WERI-Rb-1 (cell line): ENCODE measurements at regions not wholly inside any gene's neighbourhood (a gene's known extent, or its start where the extent isn't known, plus 50 kb on each side); places are given as distances from the start of the nearest gene placed in this dataset.

ENCODE experiments used
- DNase-seq: peaks from one replicate; pipeline ENCODE4 v3.0.0-alpha.2; 2020
- H3K27ac ChIP-seq: fragments of 250-450 bp; sonication (Bioruptor Pico); 2 replicates; pipeline ENCODE4 v1.5.1; 2020; ENCODE audit warnings: mild to moderate bottlenecking, moderate library complexity
- H3K27me3 ChIP-seq: fragments of 250-450 bp; sonication (Bioruptor Pico); 2 replicates; pipeline ENCODE4 v1.5.1; 2021; ENCODE audit warnings: mild to moderate bottlenecking, low read depth, moderate library complexity; ENCODE audit not compliant: insufficient read depth, severe bottlenecking
- H3K36me3 ChIP-seq: fragments of 250-450 bp; sonication (Bioruptor Pico); 2 replicates; pipeline ENCODE4 v1.5.1; 2020; ENCODE audit warnings: mild to moderate bottlenecking, moderate library complexity
- H3K4me3 ChIP-seq: 2 replicates; pipeline ENCODE4 v1.5.1; 2011; ENCODE audit warnings: low read depth, mild to moderate bottlenecking, control low read depth, low read length
- H3K9me3 ChIP-seq: fragments of 250-450 bp; sonication (Bioruptor Pico); 2 replicates; pipeline ENCODE4 v1.5.1; 2021; ENCODE audit warnings: mild to moderate bottlenecking, moderate library complexity; ENCODE audit not compliant: severe bottlenecking
- CTCF ChIP-seq: IDR thresholded peaks from 2 replicates; pipeline ENCODE4 v1.5.1; 2011; ENCODE audit warnings: low read depth, mild to moderate bottlenecking, control low read depth, inconsistent platforms, low read length

- Histone ChIP-seq H3K4me3 (no peak overlapping the region), H3K27me3 (no peaks in the 10 kb centered on the region), H3K27ac (no peak overlapping the region), H3K36me3 (no peaks in the 10 kb centered on the region), H3K9me3 (no peaks in the 10 kb centered on the region)
- DNase-seq = no peak
- TF ChIP-seq CTCF = no peak
Observed at GRCh38 chr3:135564696-135565095, 400.8 kb upstream of the PPP2R3A start.

GRCh38 chr3:135565546-135565945 lies 400.0 kb upstream of the PPP2R3A start:
- no peak for DNase-seq
- H3K36me3 ChIP-seq = no peaks in the 10 kb centered on the region
- TF ChIP-seq CTCF = no peak
- no peaks in the 10 kb centered on the region for H3K9me3 ChIP-seq
- H3K27me3 ChIP-seq = no peaks in the 10 kb centered on the region
- H3K27ac ChIP-seq = no peak overlapping the region
- H3K4me3 ChIP-seq = no peak overlapping the region

- H3K27ac ChIP-seq = no peak overlapping the region
- no peak for TF ChIP-seq CTCF
- H3K27me3 ChIP-seq = no peaks in the 10 kb centered on the region
- no peak overlapping the region for H3K4me3 ChIP-seq
- H3K9me3 ChIP-seq = no peaks in the 10 kb centered on the region
- no peaks in the 10 kb centered on the region for H3K36me3 ChIP-seq
- DNase-seq = no peak
Observed at GRCh38 chr3:135567223-135567622, 398.3 kb upstream of the PPP2R3A start.

GRCh38 chr3:135576751-135577150 lies 388.8 kb upstream of the PPP2R3A start:
- DNase-seq = no peak
- Histone ChIP-seq H3K36me3 (no peaks in the 10 kb centered on the region), H3K27ac (no peak overlapping the region), H3K9me3 (no peaks in the 10 kb centered on the region), H3K27me3 (no peaks in the 10 kb centered on the region), H3K4me3 (no peak overlapping the region)
- TF ChIP-seq CTCF = no peak

GRCh38 chr3:135581806-135582205 lies 383.7 kb upstream of the PPP2R3A start:
- no peak for DNase-seq
- Histone ChIP-seq H3K27me3 (no peaks in the 10 kb centered on the region), H3K36me3 (no peaks in the 10 kb centered on the region), H3K27ac (no peak overlapping the region), H3K4me3 (no peak overlapping the region), H3K9me3 (no peaks in the 10 kb centered on the region)
- no peak for TF ChIP-seq CTCF

GRCh38 chr3:135582800-135583199 lies 382.7 kb upstream of the PPP2R3A start:
- no peaks in the 10 kb centered on the region for H3K27me3 ChIP-seq
- H3K36me3 ChIP-seq = no peaks in the 10 kb centered on the region
- H3K9me3 ChIP-seq = no peaks in the 10 kb centered on the region
- TF ChIP-seq CTCF = no peak
- H3K4me3 ChIP-seq = no peak overlapping the region
- H3K27ac ChIP-seq = no peak overlapping the region
- DNase-seq = no peak
